ENCODE measurements at regions not wholly inside any gene's neighbourhood (a gene's known extent, or its start where the extent isn't known, plus 50 kb on each side); places are given as distances from the start of the nearest gene placed in this dataset.

- TF ChIP-seq CTCF (conservative IDR thresholded peaks at IDR 0.05 in 1 of 2, IDR thresholded peaks at IDR 0.05 in 1 of 2; ENCODE audit: low read depth in 1 of 2, low read length in 2 of 2) (no peak), EZH2 (IDR thresholded peaks at IDR 0.05; ENCODE audit: low read length, missing control alignments) (no peak)
Measured at GRCh38 chr4:17029432-17029831, 131.0 kb upstream of the LDB2 start.
